GM21528 (cell line): ENCODE measurements at regions not wholly inside any gene's neighbourhood (a gene's known extent, or its start where the extent isn't known, plus 50 kb on each side); places are given as distances from the start of the nearest gene placed in this dataset.

Source experiments
- ATAC-seq: cut with Tn5 transposase; IDR thresholded peaks from one replicate; pipeline ENCODE4 v1.9.1; 2021; ENCODE audit warnings: mild to moderate bottlenecking, moderate library complexity; ENCODE audit not compliant: unreplicated experiment, low FRiP score

DNA sequence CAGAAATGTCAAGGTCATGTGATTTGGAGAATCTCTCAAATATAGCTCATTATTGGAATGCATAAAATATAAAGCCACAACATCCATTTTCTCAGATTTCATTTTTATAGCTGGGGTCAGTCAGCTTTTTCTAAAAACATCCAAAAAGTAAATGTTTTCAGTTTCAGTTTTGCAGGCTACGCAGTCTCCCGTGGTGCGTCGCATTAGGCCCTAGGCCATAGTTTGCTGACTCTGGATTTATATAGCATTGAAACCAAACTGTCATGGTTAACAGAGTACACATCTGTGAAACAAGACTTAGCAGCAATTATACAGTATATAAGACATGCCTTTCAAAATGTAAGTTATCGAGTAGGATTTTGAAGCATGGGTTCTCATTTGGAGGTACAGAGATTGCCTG lies 140.0 kb downstream of the IRS2 start:
- peak; percentile 91 for ATAC-seq

DNA sequence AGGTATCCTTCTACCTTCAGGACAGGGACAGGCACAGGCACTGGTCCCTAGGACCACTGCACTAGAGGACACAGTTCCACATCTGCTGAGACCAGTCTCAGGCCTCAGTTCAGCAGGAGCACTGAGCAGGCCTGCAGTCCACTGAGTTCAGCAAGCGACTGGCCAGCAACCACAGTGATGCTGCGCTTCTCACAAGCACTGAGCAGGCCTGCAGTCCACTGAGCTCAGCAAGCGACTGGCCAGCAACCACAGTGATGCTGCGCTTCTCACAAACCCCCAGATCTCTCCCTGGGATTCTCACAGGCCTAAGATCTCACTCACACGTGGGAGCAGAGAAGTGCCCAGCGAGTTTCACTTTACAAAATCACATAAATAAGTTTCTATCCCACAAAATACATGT lies 140.6 kb downstream of the IRS2 start:
- ATAC-seq = peak; percentile 14

DNA sequence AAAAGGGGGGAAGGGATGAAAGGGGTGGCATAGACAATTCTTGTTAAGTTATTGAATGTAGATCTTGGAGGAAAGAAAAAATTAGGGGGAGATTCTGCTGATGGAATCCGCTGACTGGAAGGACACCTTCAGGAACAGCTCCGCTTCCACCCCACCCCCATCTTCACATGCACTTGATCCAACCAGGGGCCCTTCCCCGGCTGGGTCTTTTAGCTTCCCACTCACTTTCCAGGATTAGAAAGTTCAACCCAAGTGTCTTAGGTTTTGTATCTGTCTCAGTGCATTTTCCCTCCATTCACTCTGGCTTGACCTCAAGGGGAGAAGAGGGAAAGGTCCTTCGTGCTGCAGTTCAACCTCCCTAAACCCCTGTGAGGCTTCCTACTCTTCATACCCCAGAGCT lies 141.4 kb downstream of the IRS2 start:
- no peak for ATAC-seq

DNA sequence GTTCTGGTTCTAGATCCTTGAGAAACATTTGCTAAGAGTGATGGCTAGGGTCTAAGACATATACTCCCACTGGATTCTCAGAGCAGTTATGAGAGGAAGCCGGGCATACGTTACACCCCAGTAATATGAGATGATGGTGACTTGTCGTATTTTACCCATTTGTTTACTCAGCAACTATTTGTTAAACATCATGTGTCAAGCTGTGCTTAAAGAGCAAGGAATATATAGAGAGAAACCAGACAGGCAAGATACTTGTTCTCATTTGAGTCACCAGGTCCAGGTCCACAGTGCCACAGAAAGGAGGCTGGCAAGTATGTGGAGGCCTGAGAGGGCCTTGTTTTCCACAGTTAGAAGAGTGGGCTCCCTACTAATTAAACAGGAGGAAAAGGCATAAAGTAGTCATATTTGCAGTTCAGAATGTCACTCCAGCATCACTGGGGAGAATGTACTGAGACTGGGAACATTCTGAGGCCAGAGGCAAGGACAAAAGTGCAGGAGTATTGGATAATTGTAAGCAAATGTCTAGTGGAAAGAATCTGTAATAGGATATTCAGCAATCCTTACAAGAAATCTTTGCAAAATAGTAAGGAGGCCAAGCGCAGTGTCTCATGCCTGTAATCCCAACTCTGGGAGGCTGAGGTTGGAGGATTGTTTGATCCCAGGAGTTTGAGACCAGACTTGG lies 142.2 kb downstream of the IRS2 start:
- no peak for ATAC-seq

DNA sequence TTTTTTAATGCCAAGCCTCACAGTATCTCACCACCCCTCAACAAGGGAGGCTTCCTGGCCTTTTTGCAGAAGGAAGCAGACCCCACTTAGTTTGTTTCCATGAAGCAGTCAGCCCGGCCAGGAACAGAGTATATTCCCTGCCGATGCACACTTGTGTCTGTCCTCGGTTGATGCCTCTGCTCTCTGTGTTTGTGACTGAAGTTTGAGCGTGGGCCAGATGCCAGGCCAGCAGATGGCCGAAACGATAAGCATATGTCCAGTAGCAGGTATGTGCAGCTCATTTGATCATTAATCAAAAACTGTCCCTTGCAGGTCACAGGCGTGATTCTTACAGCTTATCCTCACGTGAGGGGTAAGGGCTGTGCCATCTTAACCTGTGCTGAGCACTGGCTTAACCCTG lies 144.0 kb downstream of the IRS2 start:
- ATAC-seq = no peak

DNA sequence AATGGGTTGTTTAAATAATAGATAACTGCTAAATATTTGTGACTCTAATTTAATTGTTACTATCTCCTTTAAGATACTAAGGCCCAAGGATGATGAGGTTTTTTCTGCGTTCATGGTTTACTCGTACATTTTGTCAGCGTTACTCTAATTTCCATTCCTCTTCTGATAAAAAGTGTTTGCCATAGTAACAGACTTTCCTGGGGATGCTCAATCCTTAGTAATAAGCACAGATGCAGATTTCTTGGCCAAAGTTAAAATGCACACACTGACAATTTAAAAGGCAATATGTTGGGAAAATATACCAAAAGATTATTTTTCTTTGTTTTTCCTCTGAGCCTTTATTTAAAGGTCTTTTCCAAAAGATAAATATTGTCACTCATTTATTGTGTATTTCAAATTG lies 149.6 kb downstream of the IRS2 start:
- no peak for ATAC-seq

DNA sequence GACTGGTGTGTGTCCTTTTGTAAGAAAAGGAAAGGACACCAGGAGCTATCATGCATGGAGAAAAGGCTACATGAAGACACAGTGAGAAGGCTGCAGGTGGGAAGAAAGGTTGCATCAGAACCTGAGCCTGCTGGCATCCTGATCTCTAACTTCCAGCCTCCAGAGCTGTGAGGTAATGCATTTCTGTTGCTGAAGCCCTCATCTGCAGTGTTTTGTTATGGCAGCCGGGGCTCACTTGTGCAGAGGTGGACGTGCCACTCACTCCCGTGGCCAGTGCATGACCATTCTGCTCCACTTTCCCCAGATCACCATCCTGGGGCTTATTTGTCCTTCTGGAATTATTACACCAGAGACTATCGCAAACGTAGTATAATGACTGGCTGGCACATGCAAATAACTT lies 155.3 kb downstream of the IRS2 start:
- ATAC-seq = no peak

DNA sequence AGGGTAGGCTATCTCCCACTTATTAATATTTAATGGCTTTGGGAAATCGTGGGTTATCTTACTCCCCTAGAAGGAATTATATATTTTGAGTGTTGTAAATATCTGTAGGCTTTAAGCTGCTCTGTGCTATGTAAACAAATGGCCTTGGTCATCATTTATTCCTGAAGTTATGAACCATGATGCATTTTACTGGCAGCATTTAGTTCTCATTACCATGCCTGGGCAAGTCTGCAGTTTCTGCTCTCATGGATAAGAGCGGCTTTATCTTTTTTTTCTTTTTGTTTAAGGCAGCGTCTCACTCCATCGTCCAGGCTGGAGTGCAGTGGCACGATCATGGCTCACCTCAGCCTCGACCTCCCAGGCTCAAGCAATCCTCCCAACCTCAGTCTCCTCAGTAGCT lies 156.1 kb downstream of the IRS2 start:
- no peak for ATAC-seq

DNA sequence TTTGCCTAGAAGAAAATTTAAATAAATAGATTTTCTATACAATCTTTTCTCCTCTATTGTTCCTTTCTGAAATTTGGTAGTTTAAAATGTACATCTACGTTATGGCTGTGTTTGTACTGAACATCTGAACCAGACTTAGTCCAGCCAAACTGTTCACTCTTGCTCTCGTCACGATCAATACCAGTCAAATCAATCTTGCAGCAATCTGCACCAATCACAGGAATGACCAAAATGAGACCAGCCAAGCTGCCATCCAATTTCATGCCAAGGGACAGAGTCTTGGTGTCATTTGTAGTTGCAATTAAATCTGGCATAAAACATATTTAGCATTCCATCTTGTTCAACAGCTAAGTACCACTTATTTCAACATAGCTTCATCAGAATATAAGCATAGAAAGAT lies 156.6 kb downstream of the IRS2 start:
- ATAC-seq = no peak

DNA sequence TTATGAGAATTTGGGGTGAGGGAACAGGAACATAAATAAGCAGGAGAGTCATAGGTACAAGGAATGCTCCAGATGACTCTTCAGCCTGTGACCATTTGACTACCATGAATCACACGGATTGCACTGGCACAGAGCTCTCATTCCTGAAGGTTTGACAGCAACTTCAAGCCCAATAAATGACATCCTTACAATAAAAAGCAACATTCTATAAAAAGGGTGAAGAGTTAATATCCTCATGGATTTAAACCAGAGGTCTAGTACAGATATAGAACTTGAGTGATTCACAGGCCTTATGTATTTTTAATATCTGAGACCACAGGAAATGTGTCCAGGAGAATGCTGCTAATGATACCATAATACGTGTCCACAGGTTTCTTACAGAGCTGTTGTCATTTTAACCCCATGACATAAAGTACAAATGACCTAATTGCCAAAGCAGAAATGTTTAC lies 158.1 kb downstream of the IRS2 start:
- ATAC-seq = no peak

DNA sequence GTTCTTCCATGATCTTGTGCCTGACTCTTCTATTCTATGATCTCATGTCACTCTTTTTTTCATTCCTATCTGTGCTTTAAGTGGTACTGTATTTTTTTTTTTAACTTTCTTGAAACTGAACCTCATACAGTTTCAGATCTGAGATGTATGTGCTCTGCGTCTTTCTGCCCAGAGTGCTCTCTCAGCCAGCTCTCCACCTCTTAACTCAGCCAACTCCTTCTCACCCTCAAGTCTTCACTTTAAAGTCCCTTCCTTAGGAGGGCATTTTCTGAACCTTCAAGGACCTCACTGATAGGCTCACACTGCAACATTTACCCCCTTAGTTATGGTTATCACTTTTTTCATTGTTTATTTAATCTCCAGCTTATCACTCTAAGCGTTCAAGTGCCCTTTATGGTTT lies 158.7 kb downstream of the IRS2 start:
- ATAC-seq = no peak

DNA sequence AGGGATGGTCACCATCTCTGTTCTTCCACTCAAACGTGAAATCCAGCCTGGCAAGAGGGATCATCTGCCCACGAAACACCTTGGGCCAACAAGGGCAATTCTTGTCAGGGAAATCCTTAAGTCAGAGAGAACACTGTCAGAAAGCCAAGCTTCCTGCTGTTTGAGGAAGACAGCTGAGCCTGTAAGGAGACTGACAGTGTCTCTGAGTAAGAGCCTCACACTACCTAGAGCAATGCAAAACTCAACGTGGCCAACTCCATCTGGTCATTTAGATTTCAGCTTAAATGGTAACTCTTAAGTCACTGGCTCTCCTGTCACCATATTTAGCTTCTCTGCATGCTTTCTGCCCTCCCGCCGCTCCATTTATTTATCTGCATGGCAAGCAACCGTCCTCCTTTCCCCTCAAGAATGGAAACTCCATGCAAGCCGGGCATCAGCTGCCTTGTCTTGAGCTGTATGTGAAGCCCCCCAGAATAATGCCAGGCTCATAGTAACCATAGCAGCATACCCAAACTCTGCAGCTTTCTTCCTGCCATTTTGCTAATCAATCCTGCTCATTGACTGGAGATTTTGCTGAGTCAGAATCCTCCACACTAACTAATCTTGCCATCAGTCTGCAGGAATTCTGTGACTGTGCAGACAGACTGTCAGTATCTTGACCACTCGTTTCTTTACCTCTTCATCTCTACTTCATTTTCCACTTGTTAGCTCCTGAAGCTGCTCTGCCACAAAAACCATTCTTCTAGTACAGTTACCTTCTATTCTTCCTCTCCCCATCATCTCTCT lies 159.8 kb downstream of the IRS2 start:
- no peak for ATAC-seq

DNA sequence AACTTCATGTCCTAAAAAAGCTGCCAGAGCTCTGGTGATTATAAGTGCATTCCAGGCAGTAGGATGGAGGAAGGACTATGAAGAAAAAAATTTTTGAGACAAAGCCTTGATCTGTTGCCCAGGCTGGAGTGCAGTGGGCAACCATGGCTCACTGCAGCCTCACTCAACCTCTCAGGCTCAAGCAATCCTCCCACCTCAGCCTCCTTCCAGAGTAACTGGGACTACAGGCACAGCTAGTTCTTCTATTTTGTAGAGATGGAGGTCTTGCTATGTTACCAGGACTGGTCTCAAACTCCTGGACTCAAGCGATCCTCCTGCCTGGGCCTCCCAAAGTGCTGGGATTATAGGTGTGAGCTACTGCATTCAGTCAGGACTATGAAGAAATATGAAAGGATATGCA lies 161.2 kb downstream of the IRS2 start:
- no peak for ATAC-seq

DNA sequence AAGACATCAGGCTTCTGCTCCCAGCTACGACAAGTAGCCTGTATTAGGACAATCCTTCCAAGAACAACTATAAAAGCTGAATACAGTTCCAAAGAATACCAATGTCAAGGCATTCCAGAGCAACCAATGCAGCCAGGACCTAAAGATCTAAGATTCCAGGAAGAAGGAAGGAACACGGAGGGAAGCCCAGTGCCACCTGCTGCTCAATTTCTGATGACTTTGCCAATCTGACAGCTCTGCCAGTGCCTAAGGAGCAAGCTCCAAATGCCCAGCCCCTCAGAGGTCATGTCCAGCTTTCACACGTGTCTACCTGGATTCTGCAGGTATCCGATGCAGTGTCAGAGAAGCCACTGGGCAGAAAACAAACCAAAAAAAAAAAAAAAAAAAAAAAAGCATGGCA lies 164.4 kb downstream of the IRS2 start:
- ATAC-seq = no peak

DNA sequence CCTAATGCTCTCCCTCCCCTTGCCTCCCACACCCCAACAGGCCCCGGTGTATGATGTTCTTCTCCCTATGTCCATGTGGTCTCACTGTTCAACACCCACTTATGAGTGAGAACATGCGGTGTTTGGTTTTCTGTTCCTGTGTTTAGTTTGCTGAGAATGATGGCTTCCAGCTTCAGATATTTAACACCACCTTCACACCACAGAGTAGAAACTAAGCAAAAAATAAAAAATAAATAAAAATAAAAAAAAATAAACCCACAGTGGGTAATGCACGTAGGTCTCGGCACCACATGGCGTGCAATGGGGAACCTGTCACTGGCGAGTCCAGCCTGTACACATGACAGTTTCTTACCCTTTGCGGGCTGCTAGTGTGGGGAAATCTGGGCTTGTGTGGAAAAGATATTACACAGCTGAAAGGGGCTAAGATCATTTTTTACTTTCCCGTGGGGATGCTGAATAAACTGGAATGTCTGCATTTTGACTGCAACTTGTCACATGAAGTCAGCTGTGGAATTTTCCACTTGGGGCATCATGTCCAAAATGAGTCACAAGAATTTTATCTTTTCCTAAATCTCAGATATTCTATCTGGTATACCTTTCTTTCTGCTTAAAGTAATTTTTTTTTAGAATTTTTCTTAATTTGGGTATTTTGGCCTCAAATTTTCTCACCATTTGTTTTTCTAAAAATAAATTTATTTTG lies 170.5 kb downstream of the IRS2 start:
- no peak for ATAC-seq

DNA sequence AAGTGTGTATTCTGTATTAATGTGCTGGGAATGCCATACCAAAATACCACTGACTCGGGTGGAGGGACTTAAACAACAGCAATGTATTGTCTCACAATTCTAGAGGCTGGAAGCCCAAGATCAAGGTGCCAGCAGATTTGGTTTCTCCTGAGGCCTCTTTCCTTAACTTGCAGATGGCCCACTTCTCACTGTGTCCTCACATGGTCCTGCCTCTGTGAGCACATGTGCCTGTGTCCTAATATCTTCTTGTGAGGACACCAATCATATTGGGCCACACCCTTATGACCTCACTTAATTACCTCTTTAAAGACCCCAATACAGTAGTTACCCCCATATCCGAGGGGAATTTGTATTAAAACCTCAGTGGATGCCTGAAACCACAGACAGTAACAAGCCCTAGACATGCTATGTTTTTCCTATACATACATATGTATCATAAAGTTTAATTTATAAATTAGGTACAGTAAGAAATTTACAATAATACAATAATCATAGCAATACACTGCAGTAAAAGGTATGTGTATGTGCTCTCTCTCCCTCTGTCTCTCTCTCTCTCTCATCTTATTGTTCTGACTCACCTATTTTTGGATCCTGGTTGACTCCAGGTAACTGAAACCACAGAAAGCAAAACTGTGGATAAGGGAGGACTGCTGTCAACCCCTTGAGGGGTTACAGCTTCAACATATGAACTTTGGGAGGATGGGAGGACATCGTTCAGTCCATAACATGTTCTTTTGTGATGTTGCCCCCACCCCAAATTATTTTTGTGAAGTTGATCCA lies 174.3 kb downstream of the IRS2 start:
- ATAC-seq = no peak

DNA sequence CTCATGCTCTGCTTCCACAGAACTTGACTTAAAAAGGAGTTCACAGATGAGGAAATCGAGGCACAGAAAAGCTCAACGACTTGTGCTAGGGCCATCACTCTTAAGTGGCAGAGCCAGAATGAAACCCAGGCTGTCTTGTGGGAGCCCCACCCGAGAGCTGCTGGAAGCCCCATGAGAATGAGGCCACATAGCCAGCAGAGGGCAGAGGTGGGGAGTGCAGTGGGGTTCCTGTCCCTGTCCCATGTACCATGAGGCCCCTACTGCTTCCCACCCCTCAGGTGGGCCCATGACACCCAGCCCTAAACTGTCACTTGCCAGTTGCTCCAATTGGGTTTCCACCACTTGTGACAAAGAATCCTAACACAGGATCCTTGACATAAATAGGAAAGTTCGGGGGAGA lies 175.9 kb downstream of the IRS2 start:
- no peak for ATAC-seq

DNA sequence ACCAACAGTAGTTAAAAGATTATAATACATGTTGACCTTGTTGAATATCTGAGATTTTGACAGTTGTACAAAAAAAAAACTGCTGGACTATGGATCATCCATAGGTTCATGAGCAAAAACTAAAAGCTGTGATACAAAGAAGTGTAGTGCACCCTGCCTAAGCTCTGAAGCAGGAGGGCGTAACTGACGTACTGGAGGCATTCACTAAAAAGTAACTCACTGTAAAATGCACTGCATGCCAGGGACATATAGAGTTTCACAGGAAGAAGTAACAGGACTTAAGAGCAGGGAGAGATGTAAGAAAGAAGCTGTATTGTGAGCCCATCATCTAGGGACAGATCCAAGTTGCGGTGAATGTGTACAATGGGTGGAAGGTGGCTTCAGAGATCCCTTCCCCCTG lies 177.9 kb downstream of the IRS2 start:
- no peak for ATAC-seq

DNA sequence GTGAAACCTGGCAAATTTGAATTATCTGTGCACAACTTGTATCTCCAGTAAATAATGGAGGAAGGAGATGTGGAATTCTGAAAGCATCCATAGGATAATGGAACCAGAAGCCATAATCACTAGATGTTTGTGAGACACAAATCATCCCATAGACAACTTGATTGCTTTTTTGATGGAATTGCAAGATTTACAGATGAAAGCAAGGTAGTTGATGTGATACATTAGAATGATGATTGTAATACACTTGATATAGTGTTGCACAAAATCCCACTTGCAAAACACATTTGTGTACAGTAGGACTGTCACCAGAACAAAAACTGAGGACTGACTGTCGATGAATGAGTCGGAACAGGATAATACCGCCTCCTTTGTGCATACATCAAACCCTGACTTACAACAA lies 178.3 kb downstream of the IRS2 start:
- no peak for ATAC-seq

DNA sequence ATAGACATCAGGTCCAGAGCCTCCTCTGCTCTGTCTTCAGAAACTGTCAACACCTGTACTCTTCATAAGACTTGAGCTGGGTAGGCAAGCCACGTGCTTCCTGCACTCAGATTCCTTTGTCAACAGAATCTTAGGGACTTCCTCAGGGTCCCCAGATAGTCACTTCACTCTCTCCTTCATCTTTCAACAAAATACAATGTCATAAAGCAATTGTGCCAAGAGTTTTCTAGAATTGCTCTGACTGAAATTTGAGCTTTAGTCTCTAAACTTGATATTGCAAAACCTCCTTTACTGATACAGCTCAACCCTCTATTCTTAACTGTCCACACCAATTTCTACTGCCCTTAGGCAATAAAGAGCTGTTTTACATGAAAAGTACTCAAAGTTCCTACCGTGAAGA lies 179.9 kb downstream of the IRS2 start:
- ATAC-seq = no peak

DNA sequence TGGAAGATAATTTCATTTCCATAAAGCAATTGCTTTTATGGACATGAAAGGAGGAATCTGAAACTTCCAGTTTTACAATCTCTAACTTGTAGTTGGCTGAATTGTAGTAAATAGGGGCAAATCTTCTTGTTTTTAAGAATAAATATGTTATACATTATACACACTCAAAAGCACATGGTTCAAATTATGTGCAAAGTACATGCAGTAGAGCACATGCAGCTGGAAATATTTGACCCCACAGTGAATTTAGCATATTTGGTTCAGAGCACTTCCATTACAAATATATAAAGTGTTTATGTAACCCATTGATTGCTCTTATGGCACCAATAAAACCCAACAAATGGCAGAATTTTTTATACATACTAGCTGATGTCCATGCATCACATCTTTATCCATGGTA lies 180.5 kb downstream of the IRS2 start:
- ATAC-seq = no peak
